Progenitor cell of endocrine pancreas (in vitro differentiated cells): ENCODE measurements at regions not wholly inside any gene's neighbourhood (a gene's known extent, or its start where the extent isn't known, plus 50 kb on each side); places are given as distances from the start of the nearest gene placed in this dataset.

ENCODE experiments used
- DNase-seq: peaks from one replicate; pipeline ENCODE4 v3.0.0; 2021; ENCODE audit warnings: low spot score; ENCODE audit not compliant: unreplicated experiment
- H3K27ac Mint-ChIP-seq: 2 replicates; pipeline ENCODE4 v1.8.0; 2021; ENCODE audit warnings: mild to moderate bottlenecking, moderate library complexity, mixed read lengths
- H3K27me3 Mint-ChIP-seq: 2 replicates; pipeline ENCODE4 v1.8.0; 2021; ENCODE audit warnings: mixed read lengths
- H3K36me3 Mint-ChIP-seq: 2 replicates; pipeline ENCODE4 v1.8.0; 2022; ENCODE audit warnings: mixed read lengths; ENCODE audit not compliant: insufficient read depth
- H3K4me1 Mint-ChIP-seq: 2 replicates; pipeline ENCODE4 v1.8.0; 2021; ENCODE audit warnings: low read depth, mixed read lengths
- H3K4me3 Mint-ChIP-seq: 2 replicates; pipeline ENCODE4 v1.8.0; 2021; ENCODE audit warnings: low read depth, mild to moderate bottlenecking, moderate library complexity, mixed read lengths
- H3K9me3 Mint-ChIP-seq: 2 replicates; pipeline ENCODE4 v1.8.0; 2021; ENCODE audit warnings: low read depth, mixed read lengths
- CTCF ChIP-seq: fragments of 200-600 bp; sonication (generic); IDR thresholded peaks from one replicate; pipeline ENCODE4 v1.5.0; 2021; ENCODE audit warnings: antibody characterized with exemption, mild to moderate bottlenecking; ENCODE audit not compliant: unreplicated experiment

GRCh38 chr4:38319456-38320342, 344.3 kb upstream of the KLF3 start:
- peaks cover 8% of the 10 kb centered on the region for H3K9me3 Mint-ChIP-seq
- peak overlapping the region; percentile 91 for H3K27ac Mint-ChIP-seq
- peaks cover 23% of the 10 kb centered on the region for H3K4me1 Mint-ChIP-seq
- H3K36me3 Mint-ChIP-seq: no peaks in the 10 kb centered on the region
- peak; percentile 95 for TF ChIP-seq CTCF
- DNase-seq: peak; percentile 96
- H3K4me3 Mint-ChIP-seq: no peak overlapping the region
- H3K27me3 Mint-ChIP-seq: no peaks in the 10 kb centered on the region

GRCh38 chr4:38320343-38320695, 343.7 kb upstream of the KLF3 start:
- Mint-ChIP-seq H3K9me3 (peaks cover 8% of the 10 kb centered on the region), H3K27ac (peak overlapping the region; percentile 86), H3K27me3 (no peaks in the 10 kb centered on the region), H3K36me3 (no peaks in the 10 kb centered on the region), H3K4me1 (peaks cover 23% of the 10 kb centered on the region), H3K4me3 (no peak overlapping the region)
- DNase-seq: no peak
- no peak for TF ChIP-seq CTCF

GRCh38 chr4:38320833-38321232, 343.2 kb upstream of the KLF3 start:
- peaks cover 23% of the 10 kb centered on the region for H3K4me1 Mint-ChIP-seq
- no peaks in the 10 kb centered on the region for H3K27me3 Mint-ChIP-seq
- H3K36me3 Mint-ChIP-seq: no peaks in the 10 kb centered on the region
- H3K4me3 Mint-ChIP-seq: no peak overlapping the region
- no peak for DNase-seq
- H3K9me3 Mint-ChIP-seq: peaks cover 11% of the 10 kb centered on the region
- no peak for TF ChIP-seq CTCF
- no peak overlapping the region for H3K27ac Mint-ChIP-seq

GRCh38 chr4:38322714-38323113, 341.3 kb upstream of the KLF3 start:
- no peak overlapping the region for H3K4me3 Mint-ChIP-seq
- no peak for TF ChIP-seq CTCF
- H3K27ac Mint-ChIP-seq: no peak overlapping the region

GRCh38 chr4:38323141-38323641, 340.8 kb upstream of the KLF3 start:
- no peaks in the 10 kb centered on the region for H3K27me3 Mint-ChIP-seq
- no peak for DNase-seq
- H3K36me3 Mint-ChIP-seq: no peaks in the 10 kb centered on the region
- H3K9me3 Mint-ChIP-seq: peaks cover 11% of the 10 kb centered on the region
- no peak for TF ChIP-seq CTCF
- H3K4me1 Mint-ChIP-seq: peaks cover 29% of the 10 kb centered on the region
- no peak overlapping the region for H3K27ac Mint-ChIP-seq
- H3K4me3 Mint-ChIP-seq: no peak overlapping the region

More at GRCh38 chr4:38322714-38323113, 341.3 kb upstream of the KLF3 start:
- Mint-ChIP-seq H3K27me3 (no peaks in the 10 kb centered on the region), H3K9me3 (peaks cover 11% of the 10 kb centered on the region), H3K36me3 (no peaks in the 10 kb centered on the region), H3K4me1 (peaks cover 29% of the 10 kb centered on the region)
- no peak for DNase-seq
